ENCODE measurements at regions not wholly inside any gene's neighbourhood (a gene's known extent, or its start where the extent isn't known, plus 50 kb on each side); places are given as distances from the start of the nearest gene placed in this dataset.

GRCh38 chr2:19671311-19671710 is 230.5 kb downstream of the TTC32 start:
- no peak overlapping the region for H3K4me3 ChIP-seq
- no peak for TF ChIP-seq CTCF (IDR thresholded peaks at IDR 0.05)
- 89 to 100% (median 93%) methylated on average over 1 of the region's 1 CpG for WGBS, 3 donors

GRCh38 chr2:19670303-19670702 is 231.5 kb downstream of the TTC32 start:
- no peaks in the 10 kb centered on the region for H3K9me3 ChIP-seq
- WGBS, 3 donors: 87 to 92% (median 89%) methylated on average over 2 of the region's 2 CpGs
- no peaks in the 10 kb centered on the region for H3K36me3 ChIP-seq (ENCODE audit: insufficient read depth in 1 of 2, low read depth in 1 of 2)
- H3K4me3 ChIP-seq: no peak overlapping the region
- no peak for TF ChIP-seq CTCF (IDR thresholded peaks at IDR 0.05)
- peaks cover 0 to 2% (median 0%) of the 10 kb centered on the region in 3 donors for H3K27me3 ChIP-seq (ENCODE audit: insufficient read depth in 3 of 3, low read length in 2 of 3)
- intact Hi-C loops (cut with DNase I): no loop called here
- H3K4me1 ChIP-seq: no peaks in the 10 kb centered on the region
- no peak overlapping the region for H3K27ac ChIP-seq
- no peak for DNase-seq
- ATAC-seq: no peak

More at GRCh38 chr2:19671311-19671710, 230.5 kb downstream of the TTC32 start:
- no peaks in the 10 kb centered on the region for H3K36me3 ChIP-seq (ENCODE audit: insufficient read depth in 1 of 2, low read depth in 1 of 2)
- ATAC-seq: no peak
- no peaks in the 10 kb centered on the region for H3K4me1 ChIP-seq
- H3K9me3 ChIP-seq: no peaks in the 10 kb centered on the region
- peaks cover 0 to 2% (median 0%) of the 10 kb centered on the region in 3 donors for H3K27me3 ChIP-seq (ENCODE audit: insufficient read depth in 3 of 3, low read length in 2 of 3)
- DNase-seq: no peak
- H3K27ac ChIP-seq: no peak overlapping the region
- intact Hi-C loops (cut with DNase I): no loop called here

GRCh38 chr2:19669559-19669958 is 232.2 kb downstream of the TTC32 start:
- Histone ChIP-seq H3K4me3 (no peak overlapping the region), H3K36me3 (ENCODE audit: insufficient read depth in 1 of 2, low read depth in 1 of 2) (no peaks in the 10 kb centered on the region), H3K27me3 (ENCODE audit: insufficient read depth in 3 of 3, low read length in 2 of 3) (peaks cover 0 to 2% (median 0%) of the 10 kb centered on the region in 3 donors), H3K9me3 (no peaks in the 10 kb centered on the region), H3K4me1 (no peaks in the 10 kb centered on the region), H3K27ac (no peak overlapping the region)
- ATAC-seq (no peak), DNase-seq (no peak)
- TF ChIP-seq CTCF (IDR thresholded peaks at IDR 0.05): no peak
- 72 to 88% (median 74%) methylated on average over 9 of the region's 9 CpGs for WGBS, 3 donors
- intact Hi-C loops (cut with DNase I): no loop called here

- H3K9me3 ChIP-seq: no peaks in the 10 kb centered on the region
- no peaks in the 10 kb centered on the region for H3K4me1 ChIP-seq
- TF ChIP-seq CTCF (IDR thresholded peaks at IDR 0.05): no peak
- H3K4me3 ChIP-seq: no peak overlapping the region
- ATAC-seq (no peak), DNase-seq (no peak)
- H3K36me3 ChIP-seq (ENCODE audit: insufficient read depth in 1 of 2, low read depth in 1 of 2): no peaks in the 10 kb centered on the region
- H3K27me3 ChIP-seq (ENCODE audit: insufficient read depth in 3 of 3, low read length in 2 of 3): peaks cover 0 to 2% (median 0%) of the 10 kb centered on the region in 3 donors
- WGBS, 3 donors: 87 to 91% (median 91%) methylated on average over 7 of the region's 7 CpGs
- no peak overlapping the region for H3K27ac ChIP-seq
- intact Hi-C loops (cut with DNase I): no loop called here
Measured at GRCh38 chr2:19669126-19669525, 232.7 kb downstream of the TTC32 start.

GRCh38 chr2:19667536-19667949 is 234.2 kb downstream of the TTC32 start:
- H3K27ac ChIP-seq: no peak overlapping the region
- H3K27me3 ChIP-seq (ENCODE audit: insufficient read depth in 3 of 3, low read length in 2 of 3): peaks cover 0 to 2% (median 0%) of the 10 kb centered on the region in 3 donors
- H3K36me3 ChIP-seq (ENCODE audit: insufficient read depth in 1 of 2, low read depth in 1 of 2): no peaks in the 10 kb centered on the region
- ATAC-seq (no peak), DNase-seq (no peak)
- 37 to 51% (median 38%) methylated on average over 8 of the region's 8 CpGs for WGBS, 3 donors
- H3K4me3 ChIP-seq: no peak overlapping the region
- TF ChIP-seq CTCF (IDR thresholded peaks at IDR 0.05): no peak
- no peaks in the 10 kb centered on the region for H3K9me3 ChIP-seq
- H3K4me1 ChIP-seq: no peaks in the 10 kb centered on the region
- intact Hi-C loops (cut with DNase I): no loop called here
